ENCODE measurements at regions not wholly inside any gene's neighbourhood (a gene's known extent, or its start where the extent isn't known, plus 50 kb on each side); places are given as distances from the start of the nearest gene placed in this dataset.

DNA sequence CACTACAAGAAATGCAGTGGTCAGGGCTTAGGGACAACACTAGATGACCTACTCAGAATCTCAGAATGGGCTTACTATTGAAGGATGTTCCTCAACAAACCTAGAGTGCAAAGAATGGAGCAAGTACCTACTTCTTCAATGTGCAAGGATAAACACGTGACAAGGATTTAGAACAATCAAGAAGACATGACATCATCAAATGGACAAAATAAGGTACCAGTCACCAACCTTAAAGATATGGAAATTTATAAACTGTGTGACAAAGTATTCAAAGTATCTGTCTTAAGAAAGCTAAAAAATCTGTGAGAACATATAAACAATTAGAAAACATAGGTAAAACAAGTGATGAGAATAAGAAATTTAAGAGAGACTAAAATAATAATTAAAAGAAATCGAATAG, 656.1 kb downstream of the ZWINT start:
- TF ChIP-seq CTCF (IDR thresholded peaks at IDR 0.05): no peak
- TF ChIP-seq POLR2A (IDR thresholded peaks at IDR 0.05): no peak

All from uterus (tissue), 2 donors.